ENCODE measurements at regions not wholly inside any gene's neighbourhood (a gene's known extent, or its start where the extent isn't known, plus 50 kb on each side); places are given as distances from the start of the nearest gene placed in this dataset.

DNA sequence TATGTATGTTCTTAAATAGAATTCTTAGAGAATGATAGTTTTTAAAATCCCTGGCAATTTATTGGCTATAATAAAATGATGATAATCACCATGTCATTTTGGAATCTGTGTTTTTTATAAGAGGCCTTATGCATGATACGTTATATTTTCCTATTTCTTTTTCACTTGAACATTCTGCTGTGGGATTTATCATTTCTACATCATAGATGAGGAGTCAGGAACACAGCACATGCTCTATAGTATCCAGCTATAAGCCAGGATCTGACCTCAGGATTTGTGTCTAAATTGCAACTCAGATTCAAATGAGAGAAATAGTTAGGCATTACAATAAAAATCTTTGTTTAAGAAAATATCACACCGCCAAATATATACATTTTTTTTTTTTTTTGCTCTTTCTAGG is 928.0 kb downstream of the EFNB2 start:
- Histone ChIP-seq H3K4me1 (no peaks in the 10 kb centered on the region), H3K27me3 (no peaks in the 10 kb centered on the region), H3K36me3 (no peaks in the 10 kb centered on the region), H3K27ac (no peak overlapping the region), H3K4me3 (no peak overlapping the region), H3K9me3 (no peaks in the 10 kb centered on the region)
- no peak for DNase-seq
- TF ChIP-seq, protein P1, sequence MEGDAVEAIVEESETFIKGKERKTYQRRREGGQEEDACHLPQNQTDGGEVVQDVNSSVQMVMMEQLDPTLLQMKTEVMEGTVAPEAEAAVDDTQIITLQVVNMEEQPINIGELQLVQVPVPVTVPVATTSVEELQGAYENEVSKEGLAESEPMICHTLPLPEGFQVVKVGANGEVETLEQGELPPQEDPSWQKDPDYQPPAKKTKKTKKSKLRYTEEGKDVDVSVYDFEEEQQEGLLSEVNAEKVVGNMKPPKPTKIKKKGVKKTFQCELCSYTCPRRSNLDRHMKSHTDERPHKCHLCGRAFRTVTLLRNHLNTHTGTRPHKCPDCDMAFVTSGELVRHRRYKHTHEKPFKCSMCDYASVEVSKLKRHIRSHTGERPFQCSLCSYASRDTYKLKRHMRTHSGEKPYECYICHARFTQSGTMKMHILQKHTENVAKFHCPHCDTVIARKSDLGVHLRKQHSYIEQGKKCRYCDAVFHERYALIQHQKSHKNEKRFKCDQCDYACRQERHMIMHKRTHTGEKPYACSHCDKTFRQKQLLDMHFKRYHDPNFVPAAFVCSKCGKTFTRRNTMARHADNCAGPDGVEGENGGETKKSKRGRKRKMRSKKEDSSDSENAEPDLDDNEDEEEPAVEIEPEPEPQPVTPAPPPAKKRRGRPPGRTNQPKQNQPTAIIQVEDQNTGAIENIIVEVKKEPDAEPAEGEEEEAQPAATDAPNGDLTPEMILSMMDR (IDR thresholded peaks at IDR 0.05) = no peak
- TF ChIP-seq POLR2A (IDR thresholded peaks at IDR 0.05) = no peak
- intact Hi-C loops (cut with DNase I; ENCODE audit: low total_unique reads) = no loop called here

DNA sequence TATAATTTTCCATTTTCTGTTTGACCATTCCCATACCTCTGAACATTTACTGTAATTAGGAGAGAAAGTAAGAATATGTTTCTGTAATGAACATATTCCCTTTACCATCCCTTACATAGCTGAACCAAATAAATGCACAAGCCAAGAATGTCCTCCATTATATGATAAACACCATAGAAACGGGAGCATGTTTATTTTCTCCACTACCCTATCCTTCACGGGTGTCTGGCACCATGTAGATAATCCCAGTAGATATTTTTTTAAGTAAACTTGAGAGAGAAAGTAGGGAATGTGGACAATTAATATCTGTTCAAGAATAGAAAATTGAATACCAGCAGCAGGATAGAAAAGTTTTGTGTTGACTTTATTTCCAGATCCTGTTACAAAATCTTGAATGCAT is 928.4 kb downstream of the EFNB2 start:
- H3K4me1 ChIP-seq = no peaks in the 10 kb centered on the region
- no peak overlapping the region for H3K4me3 ChIP-seq
- TF ChIP-seq, protein P1 (IDR thresholded peaks at IDR 0.05) = no peak
- no peak for TF ChIP-seq POLR2A (IDR thresholded peaks at IDR 0.05)
- no peaks in the 10 kb centered on the region for H3K36me3 ChIP-seq
- no peaks in the 10 kb centered on the region for H3K27me3 ChIP-seq
- intact Hi-C loops (cut with DNase I; ENCODE audit: low total_unique reads) = no loop called here
- no peaks in the 10 kb centered on the region for H3K9me3 ChIP-seq
- no peak for DNase-seq
- H3K27ac ChIP-seq = no peak overlapping the region

DNA sequence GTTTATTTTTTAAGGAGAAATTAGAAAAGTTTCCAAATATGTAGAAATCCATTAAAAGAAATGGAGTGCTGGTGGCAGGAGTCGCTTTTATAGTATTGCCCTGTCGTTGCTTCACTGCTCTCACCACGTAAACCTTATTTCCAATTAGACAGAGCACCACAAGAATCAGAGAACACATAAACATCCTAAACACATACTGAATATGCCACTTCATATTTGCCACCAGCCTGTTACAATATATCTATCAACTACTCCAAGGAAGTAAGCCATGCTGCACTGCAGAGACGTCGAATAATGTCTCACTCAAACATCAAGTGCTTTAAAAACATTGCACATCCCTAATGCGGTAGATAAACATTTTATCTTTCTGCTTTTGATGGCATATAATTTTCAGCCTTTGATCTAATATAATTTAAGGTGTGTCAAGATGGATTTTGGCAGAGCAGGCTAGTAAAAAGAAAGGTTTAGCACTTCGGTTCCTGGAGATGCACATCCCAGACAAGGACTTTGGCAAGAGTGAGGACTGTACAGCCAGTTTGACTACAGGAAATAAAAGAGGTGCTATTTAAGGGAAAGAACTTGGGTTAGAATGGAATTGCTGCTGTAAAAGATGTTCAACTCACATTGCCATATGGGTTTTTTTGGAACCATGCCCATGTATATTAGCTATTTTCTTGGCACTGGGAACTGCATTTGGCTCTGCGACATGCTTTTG is 932.3 kb downstream of the EFNB2 start:
- Histone ChIP-seq H3K4me1 (no peaks in the 10 kb centered on the region), H3K27me3 (no peaks in the 10 kb centered on the region), H3K9me3 (no peaks in the 10 kb centered on the region), H3K36me3 (no peaks in the 10 kb centered on the region), H3K4me3 (no peak overlapping the region), H3K27ac (no peak overlapping the region)
- intact Hi-C loops (cut with DNase I; ENCODE audit: low total_unique reads) = no loop called here
- TF ChIP-seq, protein P1 (IDR thresholded peaks at IDR 0.05) = no peak
- no peak for TF ChIP-seq POLR2A (IDR thresholded peaks at IDR 0.05)
- no peak for DNase-seq

DNA sequence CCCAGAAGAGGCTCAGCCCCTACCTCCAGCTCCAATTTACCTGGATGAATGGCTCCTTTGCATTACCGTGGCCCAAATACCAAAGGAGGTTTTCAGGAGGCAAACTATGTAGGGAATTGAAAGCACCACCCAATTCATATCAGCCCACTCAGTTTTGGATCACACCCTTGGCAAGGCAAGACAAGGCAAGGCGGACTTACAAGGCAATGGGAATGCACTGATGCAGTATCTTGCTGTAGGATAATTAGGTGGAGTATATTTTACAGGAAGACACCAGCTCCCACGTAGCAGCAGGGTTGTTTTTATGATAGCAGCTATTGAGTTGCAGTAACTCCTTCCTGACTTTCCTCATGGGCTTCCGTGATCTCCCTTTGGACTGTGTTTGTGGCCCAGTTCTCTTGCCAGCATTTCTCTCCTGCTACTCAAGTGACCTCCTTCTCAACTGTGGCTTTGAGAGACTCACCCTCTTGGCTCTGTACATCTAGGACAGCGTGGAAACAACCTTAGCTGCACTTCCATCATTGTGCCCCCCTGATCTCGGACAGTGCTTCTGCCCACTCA is 935.9 kb downstream of the EFNB2 start:
- TF ChIP-seq, protein P1 (IDR thresholded peaks at IDR 0.05) = no peak
- TF ChIP-seq POLR2A (IDR thresholded peaks at IDR 0.05) = no peak
- DNase-seq = no peak
- Histone ChIP-seq H3K4me3 (no peak overlapping the region), H3K9me3 (no peaks in the 10 kb centered on the region), H3K4me1 (no peaks in the 10 kb centered on the region), H3K36me3 (no peaks in the 10 kb centered on the region), H3K27me3 (no peaks in the 10 kb centered on the region), H3K27ac (no peak overlapping the region)
- intact Hi-C loops (cut with DNase I; ENCODE audit: low total_unique reads) = no loop called here

DNA sequence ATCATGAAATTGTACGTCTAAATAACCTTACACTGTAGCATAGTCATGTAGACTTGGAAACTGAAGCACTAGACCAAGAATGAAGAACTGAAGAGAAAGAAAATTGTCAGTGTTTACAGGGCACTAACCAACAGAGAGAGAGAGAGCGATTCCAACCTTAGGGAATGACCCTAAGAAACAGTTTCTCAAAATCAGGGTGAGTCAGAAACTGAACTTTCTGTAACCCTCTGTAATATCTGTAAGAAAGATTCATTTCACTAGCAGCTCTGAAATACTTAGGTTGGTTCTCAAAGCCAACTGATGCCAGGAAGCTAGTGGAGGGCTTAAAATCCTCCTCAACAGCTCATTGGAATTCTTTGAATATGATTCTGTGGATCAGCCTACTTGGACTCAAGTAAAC is 936.9 kb downstream of the EFNB2 start:
- Histone ChIP-seq H3K27me3 (no peaks in the 10 kb centered on the region), H3K36me3 (no peaks in the 10 kb centered on the region), H3K27ac (no peak overlapping the region), H3K9me3 (no peaks in the 10 kb centered on the region), H3K4me3 (no peak overlapping the region), H3K4me1 (no peaks in the 10 kb centered on the region)
- no peak for DNase-seq
- intact Hi-C loops (cut with DNase I; ENCODE audit: low total_unique reads) = no loop called here
- no peak for TF ChIP-seq POLR2A (IDR thresholded peaks at IDR 0.05)
- TF ChIP-seq, protein P1 (IDR thresholded peaks at IDR 0.05) = no peak
